GM23338 (cell line): ENCODE measurements at regions not wholly inside any gene's neighbourhood (a gene's known extent, or its start where the extent isn't known, plus 50 kb on each side); places are given as distances from the start of the nearest gene placed in this dataset.

Experiments used
- CTCF ChIP-seq, 2 experiments: fragments of 200-600 bp in 1 of 2; sonication (generic) in 1 of 2; conservative IDR thresholded peaks; 2 replicates each; pipeline versions ENCODE4 v1.5.1 to v1.6.1; 2016 to 2017; ENCODE audit warnings: antibody characterized with exemption in 2 of 2, low read depth in 2 of 2, mild to moderate bottlenecking in 2 of 2, moderate library complexity in 1 of 2
- EZH2 ChIP-seq: fragments of 200-600 bp; sonication (generic); IDR thresholded peaks from one replicate; pipeline ENCODE4 v1.8.0; 2017; ENCODE audit warnings: antibody characterized with exemption, mild to moderate bottlenecking, low read depth; ENCODE audit not compliant: unreplicated experiment
- POLR2AphosphoS5 ChIP-seq: IDR thresholded peaks from 2 replicates; pipeline ENCODE4 v1.6.1; 2016; ENCODE audit warnings: antibody characterized with exemption, low read depth
- REST ChIP-seq: IDR thresholded peaks from one replicate; pipeline ENCODE4 v1.6.1; 2018; ENCODE audit warnings: antibody characterized with exemption; ENCODE audit not compliant: unreplicated experiment

GRCh38 chr4:35802644-35803043 is 441.7 kb downstream of the ARAP2 start:
- TF ChIP-seq CTCF (conservative IDR thresholded peaks at IDR 0.05; ENCODE audit: low read depth in 2 of 2) (no peak), REST (no peak), EZH2 (no peak), POLR2AphosphoS5 (no peak)
